Pancreas (tissue), 10 donors: ENCODE measurements at regions not wholly inside any gene's neighbourhood (a gene's known extent, or its start where the extent isn't known, plus 50 kb on each side); places are given as distances from the start of the nearest gene placed in this dataset.

Experiments
- ATAC-seq, 4 donors: fragments of 200-7000 bp; cut with Tn5 transposase; one replicate each; pipeline versions ENCODE4 v1.8.0 to v1.9.1; 2020; ENCODE audit warnings: mild to moderate bottlenecking in 4 of 4, moderate library complexity in 4 of 4
- DNase-seq, 6 donors: peaks; one replicate each; pipeline ENCODE4 v3.0.0-alpha.2; 2020
- FAIRE-seq: peaks from 2 replicates; lab custom pipeline; 2012; peaks lifted over from hg19 to GRCh38; lab: Jason Lieb, UNC
- H3K27ac ChIP-seq, 4 donors: fragments of 200-600 bp; sonication (generic); 1 replicate in 3 of 4; 2 replicates in 1 of 4; pipeline versions ENCODE4 v1.5.0 to v1.8.0; 2020
- H3K27me3 ChIP-seq, 4 donors: fragments of 200-600 bp; one replicate each; pipeline ENCODE4 v1.8.0; 2021
- H3K36me3 ChIP-seq, 3 donors: fragments of 200-600 bp; sonication (generic) in 1 of 3; one replicate each; pipeline versions ENCODE4 v1.5.0 to v1.8.0; 2020 to 2021
- H3K4me1 ChIP-seq, 3 donors: fragments of 200-600 bp; one replicate each; pipeline ENCODE4 v1.8.0; 2021
- H3K4me3 ChIP-seq, 4 donors: fragments of 200-600 bp; sonication (generic) in 2 of 4; one replicate each; pipeline versions ENCODE4 v1.5.0 to v1.8.0; 2020 to 2021
- H3K9me3 ChIP-seq, 4 donors: fragments of 200-600 bp; one replicate each; pipeline ENCODE4 v1.8.0; 2021
- CTCF ChIP-seq, 4 donors: fragments of 200-600 bp; sonication (generic) in 3 of 4; IDR thresholded peaks; one replicate each; pipeline versions ENCODE4 v1.5.0 to v1.8.0; 2021; ENCODE audit warnings: antibody characterized with exemption in 4 of 4
- WGBS, 2 donors: extraction: QIAGEN DNeasy Blood & Tissue Kit; methylation state at CpG; one replicate each; pipeline ENCODE4 v1.1.7; 2013; 5-methylcytosine and 5-hydroxymethylcytosine counted together
- intact Hi-C, 3 donors: fragments of 100-400 bp; cut with DNase I; formaldehyde crosslinking; loops; one replicate each; pipeline versions ENCODE4 v1.11.1 to v1.14.2; 2022
- donor health status: healthy with polysubstance abuse.
- donor health status: DM: no; HTN: no; CAD: no; lungs with moderate emphysema.
- donor health status: DM: no; HTN: no; CAD: no.
- donor health status: control.
- donor health status: control.
- donor health status: Bipolar disorder and iron deficiency.
- donor health status: DM: yes; HTN: yes; CAD: no.
- donor health status: DM: no; HTN: no; CAD: no.
- donor health status: DM: no; HTN: no; CAD: no.
- donor health status: DM: yes; HTN: yes; CAD: no.

- Histone ChIP-seq H3K9me3 (no peaks in the 10 kb centered on the region), H3K4me1 (no peaks in the 10 kb centered on the region), H3K27me3 (peaks cover 0 to 3% (median 0%) of the 10 kb centered on the region in 4 donors), H3K36me3 (no peaks in the 10 kb centered on the region), H3K4me3 (no peak overlapping the region), H3K27ac (no peak overlapping the region)
- intact Hi-C loops = no loop called here
- WGBS, 2 donors = 67 to 88% methylated on average over 2 of the region's 2 CpGs
- DNase-seq = no peak
- no peak for ATAC-seq
- TF ChIP-seq CTCF (IDR thresholded peaks at IDR 0.05) = no peak
- no peak for FAIRE-seq
These were observed 669.8 kb upstream of the ARPP21 start for GRCh38 chr3:34969513-34969912.

DNA sequence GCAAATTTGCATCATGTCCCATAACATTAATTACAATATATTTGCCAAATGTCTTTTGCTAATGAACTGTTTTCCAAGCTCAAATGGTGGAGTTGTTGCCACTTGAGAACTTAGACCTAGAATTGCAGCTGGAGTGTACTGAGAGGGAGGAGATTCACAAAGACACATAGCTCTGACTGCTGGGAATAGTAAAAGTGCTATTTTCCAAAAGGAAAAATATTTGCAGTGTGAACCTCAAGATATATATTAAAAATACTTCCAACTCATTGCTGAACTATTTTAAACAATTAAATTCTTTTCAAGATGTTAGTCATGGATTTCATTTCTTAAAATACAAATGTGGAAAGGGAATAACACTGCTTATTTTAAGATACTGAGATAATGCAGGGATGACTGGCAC is 666.8 kb upstream of the ARPP21 start:
- no peak overlapping the region for H3K4me3 ChIP-seq
- H3K4me1 ChIP-seq = no peaks in the 10 kb centered on the region
- no peak overlapping the region for H3K27ac ChIP-seq
- intact Hi-C loops = no loop called here
- ATAC-seq = no peak
- TF ChIP-seq CTCF (IDR thresholded peaks at IDR 0.05) = no peak
- H3K36me3 ChIP-seq = no peaks in the 10 kb centered on the region
- H3K27me3 ChIP-seq = no peaks in the 10 kb centered on the region
- no peak for FAIRE-seq
- H3K9me3 ChIP-seq = no peaks in the 10 kb centered on the region
- DNase-seq = no peak

- intact Hi-C loops = no loop called here
- 38 to 67% methylated on average over 1 of the region's 1 CpG for WGBS, 2 donors
These were observed 665.7 kb upstream of the ARPP21 start for GRCh38 chr3:34973586-34973985.

DNA sequence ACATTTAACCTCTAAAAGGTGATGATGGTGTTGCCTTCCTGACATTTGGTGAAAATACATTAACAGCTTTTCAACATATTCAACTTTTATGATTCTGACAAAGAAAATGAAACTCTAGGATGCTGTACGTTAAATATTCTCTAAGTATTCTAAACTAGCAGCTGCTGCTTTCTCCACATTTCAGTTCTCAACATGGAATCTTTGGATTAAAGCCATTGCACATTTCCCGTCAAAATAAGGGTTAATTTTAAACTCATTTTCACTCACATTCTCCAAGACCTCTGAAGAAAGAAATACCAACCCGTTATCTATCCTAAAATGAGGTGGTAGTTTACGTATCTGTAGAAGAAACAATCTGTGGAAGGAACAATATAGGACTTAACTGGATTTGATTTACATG is 655.7 kb upstream of the ARPP21 start:
- ATAC-seq (no peak), FAIRE-seq (no peak), DNase-seq (no peak)
- no peaks in the 10 kb centered on the region for H3K9me3 ChIP-seq
- no peaks in the 10 kb centered on the region for H3K36me3 ChIP-seq
- WGBS, 2 donors = 16 to 21% methylated on average over 4 of the region's 4 CpGs
- no peak overlapping the region for H3K4me3 ChIP-seq
- no peak for TF ChIP-seq CTCF (IDR thresholded peaks at IDR 0.05)
- H3K27me3 ChIP-seq = no peaks in the 10 kb centered on the region
- intact Hi-C loops = no loop called here
- H3K4me1 ChIP-seq = no peaks in the 10 kb centered on the region
- no peak overlapping the region for H3K27ac ChIP-seq

More at GRCh38 chr3:34973586-34973985, 665.7 kb upstream of the ARPP21 start:
- Histone ChIP-seq H3K9me3 (no peaks in the 10 kb centered on the region), H3K36me3 (no peaks in the 10 kb centered on the region), H3K4me1 (no peaks in the 10 kb centered on the region), H3K4me3 (no peak overlapping the region), H3K27me3 (no peaks in the 10 kb centered on the region), H3K27ac (no peak overlapping the region)
- no peak for DNase-seq
- FAIRE-seq = no peak
- no peak for TF ChIP-seq CTCF (IDR thresholded peaks at IDR 0.05)
- ATAC-seq = no peak

GRCh38 chr3:34988296-34988695 is 651.0 kb upstream of the ARPP21 start:
- no peak for FAIRE-seq
- H3K36me3 ChIP-seq = no peaks in the 10 kb centered on the region
- no peaks in the 10 kb centered on the region for H3K4me1 ChIP-seq
- intact Hi-C loops = no loop called here
- H3K9me3 ChIP-seq = no peaks in the 10 kb centered on the region
- no peaks in the 10 kb centered on the region for H3K27me3 ChIP-seq
- no peak for TF ChIP-seq CTCF (IDR thresholded peaks at IDR 0.05)
- H3K27ac ChIP-seq = no peak overlapping the region
- H3K4me3 ChIP-seq = no peak overlapping the region
- no peak for ATAC-seq
- 94 to 95% methylated on average over 18 to 22 of the region's 22 CpGs for whole genome bisulfite sequencing, 2 donors
- DNase-seq = peak in 2 of 6 donors; percentile 15 to 41
